ENCODE measurements at regions not wholly inside any gene's neighbourhood (a gene's known extent, or its start where the extent isn't known, plus 50 kb on each side); places are given as distances from the start of the nearest gene placed in this dataset.

DNA sequence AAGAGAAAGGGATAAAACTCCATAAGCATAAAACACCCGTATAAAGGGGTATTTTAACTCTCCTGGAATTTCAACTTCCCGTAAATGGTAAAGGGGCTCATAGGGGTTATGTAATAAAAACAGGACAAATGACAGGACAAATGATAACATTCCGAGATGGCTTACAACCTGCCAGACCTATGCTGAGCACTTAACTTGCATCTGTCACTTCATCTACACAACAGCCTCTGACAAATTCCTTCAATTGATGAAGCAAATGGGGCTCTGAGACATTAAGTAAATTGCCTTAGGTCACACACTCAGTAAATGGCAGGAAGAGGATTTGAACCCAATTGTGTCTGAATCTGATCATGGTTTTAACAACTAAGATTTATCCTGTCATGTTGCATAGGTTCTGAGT is 327.6 kb upstream of the SNX7 start:
- no peak for TF ChIP-seq CTCF (IDR thresholded peaks at IDR 0.05; ENCODE audit: low read depth, low read length, poor library complexity, severe bottlenecking)
- no peak for TF ChIP-seq EZH2phosphoT487 (IDR thresholded peaks at IDR 0.05; ENCODE audit: borderline replicate concordance, low read length)

Measured in DOHH2 (cell line).